ENCODE measurements at regions not wholly inside any gene's neighbourhood (a gene's known extent, or its start where the extent isn't known, plus 50 kb on each side); places are given as distances from the start of the nearest gene placed in this dataset.

DNA sequence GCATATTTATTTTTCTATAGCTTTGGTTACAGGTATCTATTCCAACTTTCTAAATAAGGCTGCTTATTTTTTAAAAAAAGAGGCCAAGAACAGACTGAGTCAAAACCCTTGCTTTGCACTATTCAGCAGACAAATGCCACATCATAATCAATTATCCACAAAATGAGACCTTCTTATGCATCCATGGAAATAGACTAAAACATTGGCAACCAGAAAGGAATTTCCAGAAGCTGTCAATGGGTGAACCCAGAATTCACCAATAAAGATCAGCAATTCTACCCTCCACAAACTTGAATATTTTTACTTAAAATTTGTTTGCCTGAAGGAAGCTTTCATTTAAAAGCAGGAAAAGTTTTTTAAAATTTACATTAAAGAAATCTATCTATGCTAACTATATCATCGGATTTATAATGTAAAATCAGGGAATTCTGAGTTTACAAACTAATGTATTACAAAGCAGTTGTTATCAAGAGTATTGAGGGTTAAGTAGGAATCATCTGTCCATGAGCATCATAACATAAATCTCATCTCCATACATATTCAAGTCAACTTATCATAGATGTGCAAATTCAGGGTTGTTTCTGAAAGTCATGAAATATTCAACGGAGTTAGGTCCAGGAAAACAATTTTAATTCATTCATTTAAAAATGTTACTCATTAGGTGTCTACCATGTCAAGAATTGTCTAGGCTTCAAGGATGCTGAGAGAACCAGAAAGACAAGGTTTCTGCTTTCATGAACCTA lies 548.0 kb downstream of the SATB2 start:
- Histone ChIP-seq H3K9me3 (ENCODE audit: control insufficient read depth, insufficient read depth, low read length) (no peaks in the 10 kb centered on the region), H3K27me3 (ENCODE audit: control insufficient read depth, insufficient read depth, low read length) (no peaks in the 10 kb centered on the region), H3K27ac (ENCODE audit: low read depth, low read length) (no peak overlapping the region), H3K4me3 (ENCODE audit: low read depth, low read length) (no peak overlapping the region)
- ChIA-PET POLR2A (no interaction called here), CTCF (no interaction called here)
- TF ChIP-seq, protein P1, sequence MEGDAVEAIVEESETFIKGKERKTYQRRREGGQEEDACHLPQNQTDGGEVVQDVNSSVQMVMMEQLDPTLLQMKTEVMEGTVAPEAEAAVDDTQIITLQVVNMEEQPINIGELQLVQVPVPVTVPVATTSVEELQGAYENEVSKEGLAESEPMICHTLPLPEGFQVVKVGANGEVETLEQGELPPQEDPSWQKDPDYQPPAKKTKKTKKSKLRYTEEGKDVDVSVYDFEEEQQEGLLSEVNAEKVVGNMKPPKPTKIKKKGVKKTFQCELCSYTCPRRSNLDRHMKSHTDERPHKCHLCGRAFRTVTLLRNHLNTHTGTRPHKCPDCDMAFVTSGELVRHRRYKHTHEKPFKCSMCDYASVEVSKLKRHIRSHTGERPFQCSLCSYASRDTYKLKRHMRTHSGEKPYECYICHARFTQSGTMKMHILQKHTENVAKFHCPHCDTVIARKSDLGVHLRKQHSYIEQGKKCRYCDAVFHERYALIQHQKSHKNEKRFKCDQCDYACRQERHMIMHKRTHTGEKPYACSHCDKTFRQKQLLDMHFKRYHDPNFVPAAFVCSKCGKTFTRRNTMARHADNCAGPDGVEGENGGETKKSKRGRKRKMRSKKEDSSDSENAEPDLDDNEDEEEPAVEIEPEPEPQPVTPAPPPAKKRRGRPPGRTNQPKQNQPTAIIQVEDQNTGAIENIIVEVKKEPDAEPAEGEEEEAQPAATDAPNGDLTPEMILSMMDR (IDR thresholded peaks at IDR 0.05; ENCODE audit: low read depth, low read length): no peak
- no peak for DNase-seq (ENCODE audit: low read depth, low spot score)

DNA sequence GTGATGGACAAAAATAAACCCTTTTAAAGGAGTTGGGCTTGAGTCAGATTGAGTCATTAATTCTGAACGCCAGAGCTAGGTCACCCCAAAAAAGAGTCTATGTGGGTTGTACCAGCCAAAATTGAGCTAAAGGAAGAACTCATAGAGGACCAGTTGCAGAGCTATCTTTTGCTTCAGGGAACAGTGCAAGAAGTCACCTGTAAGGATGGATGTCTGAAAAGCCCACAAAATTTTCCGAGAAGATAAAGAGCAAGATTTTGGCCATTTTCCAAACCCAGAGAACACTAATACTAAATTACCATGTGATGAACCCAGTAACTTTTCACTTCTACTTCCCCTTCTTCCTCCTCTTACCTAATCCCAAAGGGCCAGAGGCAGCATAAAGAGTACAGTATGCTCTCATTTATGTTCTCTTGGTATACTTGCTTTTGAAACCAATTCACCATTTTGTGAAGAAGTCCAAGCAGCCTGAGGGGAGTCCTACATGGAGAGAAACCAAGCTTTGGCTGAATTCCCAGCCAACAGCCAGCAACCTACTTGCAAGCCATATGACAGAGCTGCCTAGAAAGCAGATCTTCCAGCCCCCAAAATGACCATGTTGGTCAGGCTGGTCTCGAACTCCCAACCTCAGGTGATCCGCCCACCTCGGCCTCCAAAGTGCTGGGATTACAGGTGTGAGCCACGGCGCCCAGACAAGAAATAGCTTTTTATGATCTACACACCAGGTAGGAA lies 551.7 kb downstream of the SATB2 start:
- TF ChIP-seq, protein P1 (IDR thresholded peaks at IDR 0.05; ENCODE audit: low read depth, low read length): no peak
- Histone ChIP-seq H3K27ac (ENCODE audit: low read depth, low read length) (no peak overlapping the region), H3K27me3 (ENCODE audit: control insufficient read depth, insufficient read depth, low read length) (no peaks in the 10 kb centered on the region), H3K4me3 (ENCODE audit: low read depth, low read length) (no peak overlapping the region), H3K9me3 (ENCODE audit: control insufficient read depth, insufficient read depth, low read length) (no peaks in the 10 kb centered on the region)
- DNase-seq (ENCODE audit: low read depth, low spot score): no peak
- CTCF ChIA-PET: no interaction called here
- POLR2A ChIA-PET: no interaction called here

DNA sequence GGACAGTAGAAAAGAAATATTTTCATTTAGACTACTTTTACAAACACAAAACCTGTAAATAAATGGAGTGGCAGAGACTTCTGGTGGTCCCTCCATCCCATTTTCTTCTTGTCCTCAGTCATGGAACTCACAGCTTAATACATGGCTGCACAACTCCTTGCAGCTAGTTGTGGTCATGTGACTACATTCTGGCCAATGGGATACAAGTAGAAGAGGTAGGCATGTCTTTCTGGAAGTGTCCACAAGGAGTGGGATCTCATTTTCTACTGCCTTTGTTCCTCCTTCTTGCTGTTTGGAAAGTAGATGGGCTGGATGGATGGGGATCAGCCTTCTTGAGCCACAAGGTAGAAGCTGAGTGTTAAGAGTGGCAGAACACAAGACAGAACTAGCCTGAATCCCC lies 555.8 kb downstream of the SATB2 start:
- no peak overlapping the region for H3K27ac ChIP-seq (ENCODE audit: low read depth, low read length)
- DNase-seq (ENCODE audit: low read depth, low spot score): no peak
- ChIA-PET CTCF (no interaction called here), POLR2A (no interaction called here)
- H3K9me3 ChIP-seq (ENCODE audit: control insufficient read depth, insufficient read depth, low read length): no peaks in the 10 kb centered on the region
- no peak overlapping the region for H3K4me3 ChIP-seq (ENCODE audit: low read depth, low read length)
- H3K27me3 ChIP-seq (ENCODE audit: control insufficient read depth, insufficient read depth, low read length): no peaks in the 10 kb centered on the region
- TF ChIP-seq, protein P1 (IDR thresholded peaks at IDR 0.05; ENCODE audit: low read depth, low read length): no peak

DNA sequence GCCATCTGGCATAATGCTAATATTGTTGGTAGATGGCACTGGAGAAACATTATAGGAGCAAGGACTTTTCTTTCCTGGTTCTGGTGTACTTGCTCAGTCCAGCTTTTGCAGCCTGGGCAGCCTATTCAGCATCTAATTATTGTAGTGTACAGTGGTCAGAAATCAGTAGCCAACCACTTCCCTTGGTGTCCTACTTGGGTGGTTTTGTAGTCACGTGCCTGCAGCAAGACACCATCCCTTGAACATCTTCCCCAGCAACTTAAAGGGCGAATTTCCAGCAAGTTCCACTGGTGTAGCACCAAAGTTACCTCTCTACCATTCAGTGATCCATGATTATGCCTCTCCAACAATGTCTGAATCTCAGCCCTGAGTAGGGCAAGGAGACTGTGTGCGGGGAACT lies 557.6 kb downstream of the SATB2 start:
- no peak overlapping the region for H3K27ac ChIP-seq (ENCODE audit: low read depth, low read length)
- TF ChIP-seq, protein P1 (IDR thresholded peaks at IDR 0.05; ENCODE audit: low read depth, low read length): no peak
- CTCF ChIA-PET: interaction anchor here (0.9 to 1.3 kb wide), 2 partner anchors 588 to 697 kb away, joined by 4 to 5 read pairs; no protein-coding TSS in a partner anchor
- no peak for DNase-seq (ENCODE audit: low read depth, low spot score)
- POLR2A ChIA-PET: no interaction called here
- no peak overlapping the region for H3K4me3 ChIP-seq (ENCODE audit: low read depth, low read length)
- no peaks in the 10 kb centered on the region for H3K27me3 ChIP-seq (ENCODE audit: control insufficient read depth, insufficient read depth, low read length)
- no peaks in the 10 kb centered on the region for H3K9me3 ChIP-seq (ENCODE audit: control insufficient read depth, insufficient read depth, low read length)

DNA sequence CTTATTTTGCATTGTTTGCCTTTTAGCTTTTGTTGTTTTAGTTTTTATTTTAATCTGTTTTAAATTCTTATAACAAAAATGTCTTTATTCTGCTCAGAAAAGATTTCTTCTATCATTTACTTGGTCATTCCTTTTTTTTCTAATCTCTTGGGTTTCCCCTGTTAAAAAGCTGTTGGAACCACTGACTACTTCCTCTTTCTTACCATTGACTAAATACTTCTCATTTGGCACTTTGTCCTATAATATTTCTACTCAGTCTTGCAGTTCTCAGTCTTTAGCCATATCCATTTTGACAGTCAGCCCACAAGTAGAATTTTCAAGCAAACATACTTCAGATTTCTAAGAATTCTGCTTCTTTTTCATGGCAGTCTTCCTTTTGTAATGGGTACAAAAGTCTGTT lies 567.2 kb downstream of the SATB2 start:
- ChIA-PET CTCF (interaction anchor here (0.8 to 1.6 kb wide), 2 partner anchors 581 to 598 kb away, joined by 3 to 5 read pairs; no protein-coding TSS in a partner anchor), POLR2A (no interaction called here)
- TF ChIP-seq, protein P1 (IDR thresholded peaks at IDR 0.05; ENCODE audit: low read depth, low read length): no peak
- Histone ChIP-seq H3K4me3 (ENCODE audit: low read depth, low read length) (no peak overlapping the region), H3K27ac (ENCODE audit: low read depth, low read length) (no peak overlapping the region), H3K9me3 (ENCODE audit: control insufficient read depth, insufficient read depth, low read length) (no peaks in the 10 kb centered on the region), H3K27me3 (ENCODE audit: control insufficient read depth, insufficient read depth, low read length) (no peaks in the 10 kb centered on the region)
- no peak for DNase-seq (ENCODE audit: low read depth, low spot score)

All from AG04450 (cell line).